RPMI7951 (cell line): ENCODE measurements at regions not wholly inside any gene's neighbourhood (a gene's known extent, or its start where the extent isn't known, plus 50 kb on each side); places are given as distances from the start of the nearest gene placed in this dataset.

Experiments
- DNase-seq: peaks from one replicate; pipeline ENCODE4 v3.0.0-alpha.2; 2012; ENCODE audit warnings: low read depth

GRCh38 chr5:56622141-56622540 is 193.2 kb upstream of the MAP3K1 start:
- DNase-seq = no peak

GRCh38 chr5:56620903-56621677 is 194.3 kb upstream of the MAP3K1 start:
- no peak for DNase-seq

- DNase-seq = no peak
Measured at GRCh38 chr5:56617998-56618397, 197.4 kb upstream of the MAP3K1 start.

- no peak for DNase-seq
Measured at GRCh38 chr5:56616454-56617160, 198.7 kb upstream of the MAP3K1 start.

- DNase-seq = no peak
Measured at GRCh38 chr5:56615361-56616153, 199.8 kb upstream of the MAP3K1 start.

GRCh38 chr5:56612759-56613158 is 202.6 kb upstream of the MAP3K1 start:
- DNase-seq = no peak

GRCh38 chr5:56612353-56612752 is 203.0 kb upstream of the MAP3K1 start:
- DNase-seq = no peak

- no peak for DNase-seq
Measured at GRCh38 chr5:56610093-56610698, 205.2 kb upstream of the MAP3K1 start.

- DNase-seq = no peak
Measured at GRCh38 chr5:56608217-56608925, 207.0 kb upstream of the MAP3K1 start.

GRCh38 chr5:56607551-56607950 is 207.8 kb upstream of the MAP3K1 start:
- DNase-seq = peak; percentile 11

- no peak for DNase-seq
Measured at GRCh38 chr5:56607074-56607473, 208.3 kb upstream of the MAP3K1 start.

GRCh38 chr5:56606192-56606591 is 209.2 kb upstream of the MAP3K1 start:
- no peak for DNase-seq

- no peak for DNase-seq
Measured at GRCh38 chr5:56605231-56605630, 210.1 kb upstream of the MAP3K1 start.

- DNase-seq = no peak
Measured at GRCh38 chr5:56601641-56602071, 213.7 kb upstream of the MAP3K1 start.

GRCh38 chr5:56598941-56599340 is 216.4 kb upstream of the MAP3K1 start:
- no peak for DNase-seq

GRCh38 chr5:56596155-56596554 is 219.2 kb upstream of the MAP3K1 start:
- DNase-seq = no peak

GRCh38 chr5:56595566-56595965 is 219.8 kb upstream of the MAP3K1 start:
- no peak for DNase-seq

- DNase-seq = peak; percentile 28
Measured at GRCh38 chr5:56594792-56595191, 220.6 kb upstream of the MAP3K1 start.

- DNase-seq = no peak
Measured at GRCh38 chr5:56591081-56591480, 224.3 kb upstream of the MAP3K1 start.

- no peak for DNase-seq
Measured at GRCh38 chr5:56589481-56589860, 225.9 kb upstream of the MAP3K1 start.
